OCI-LY1 (cell line): ENCODE measurements at regions not wholly inside any gene's neighbourhood (a gene's known extent, or its start where the extent isn't known, plus 50 kb on each side); places are given as distances from the start of the nearest gene placed in this dataset.

ENCODE experiments used
- H2AFZ ChIP-seq: fragments of 200-600 bp; sonication (generic), shearing (Covaris generic); 2 replicates; pipeline ENCODE4 v1.6.0; 2014; ENCODE audit warnings: antibody characterized with exemption, mild to moderate bottlenecking, low read length
- H3F3A ChIP-seq: fragments of 200-600 bp; sonication (generic), shearing (Covaris generic); 2 replicates; pipeline ENCODE4 v1.6.0; 2014; ENCODE audit warnings: mild to moderate bottlenecking, antibody characterized with exemption, low read length, moderate library complexity; ENCODE audit not compliant: insufficient read depth
- H3K27ac ChIP-seq: fragments of 200-600 bp; sonication (generic); 2 replicates; pipeline ENCODE4 v1.5.1; 2014; ENCODE audit warnings: low read length, mixed run types, mild to moderate bottlenecking, low read depth; ENCODE audit not compliant: poor library complexity, severe bottlenecking
- H3K27me3 ChIP-seq: fragments of 200-600 bp; sonication (generic); 2 replicates; pipeline ENCODE4 v1.6.0; 2014; ENCODE audit warnings: antibody characterized with exemption, mild to moderate bottlenecking, low read length, moderate library complexity; ENCODE audit not compliant: insufficient read depth
- H3K36me3 ChIP-seq: fragments of 200-600 bp; sonication (generic); 2 replicates; pipeline ENCODE4 v1.6.1; 2014; ENCODE audit warnings: mild to moderate bottlenecking, antibody characterized with exemption, low read length, moderate library complexity, mixed read lengths; ENCODE audit not compliant: insufficient read depth
- H3K4me1 ChIP-seq: fragments of 200-600 bp; sonication (generic); 2 replicates; pipeline ENCODE4 v1.5.1; 2014; ENCODE audit warnings: mild to moderate bottlenecking, low read length, moderate library complexity; ENCODE audit not compliant: insufficient read depth, severe bottlenecking
- H3K4me2 ChIP-seq: fragments of 200-600 bp; sonication (generic), shearing (Covaris generic); 2 replicates; pipeline ENCODE4 v1.6.1; 2014; ENCODE audit warnings: low read length
- H3K4me3 ChIP-seq: fragments of 200-600 bp; sonication (generic); 2 replicates; pipeline ENCODE4 v1.5.1; 2014; ENCODE audit warnings: low read length, low read depth, mild to moderate bottlenecking, mixed read lengths; ENCODE audit not compliant: poor library complexity, severe bottlenecking
- H3K79me2 ChIP-seq: fragments of 200-600 bp; shearing (Covaris generic); 2 replicates; pipeline ENCODE4 v1.6.1; 2016; ENCODE audit warnings: mixed run types, low read length, mixed read lengths; ENCODE audit not compliant: insufficient read depth
- H3K9ac ChIP-seq: fragments of 200-600 bp; sonication (generic), shearing (Covaris generic); 2 replicates; pipeline ENCODE4 v1.6.1; 2014; ENCODE audit warnings: mild to moderate bottlenecking, low read length, mixed read lengths
- H3K9me2 ChIP-seq: fragments of 200-600 bp; sonication (generic), shearing (Covaris generic); 2 replicates; pipeline ENCODE4 v1.6.1; 2014; ENCODE audit warnings: low read depth, mild to moderate bottlenecking, low read length, mixed read lengths
- H3K9me3 ChIP-seq: fragments of 200-600 bp; shearing (Covaris generic); 2 replicates; pipeline ENCODE4 v1.6.1; 2014; ENCODE audit warnings: low read length, mixed read lengths
- H4K20me1 ChIP-seq: fragments of 200-600 bp; sonication (generic), shearing (Covaris generic); 2 replicates; pipeline ENCODE4 v1.6.0; 2016; ENCODE audit warnings: mild to moderate bottlenecking, low read length; ENCODE audit not compliant: insufficient read depth
- CTCF ChIP-seq: fragments of 200-600 bp; sonication (generic), shearing (Covaris generic); IDR thresholded peaks from 2 replicates; pipeline ENCODE4 v1.5.1; 2017; ENCODE audit warnings: mild to moderate bottlenecking, antibody characterized with exemption, low read length, moderate library complexity, mixed read lengths
- EZH2 ChIP-seq: fragments of 200-600 bp; sonication (generic), shearing (Covaris generic); IDR thresholded peaks from 2 replicates; pipeline ENCODE4 v1.8.0; 2017; ENCODE audit warnings: borderline replicate concordance, mixed run types, mild to moderate bottlenecking, antibody characterized with exemption, low read length, moderate library complexity, mixed read lengths

GRCh38 chr6:137981758-137982157 lies 114.7 kb downstream of the TNFAIP3 start:
- no peak overlapping the region for H2AFZ ChIP-seq

GRCh38 chr6:137982418-137983189 lies 115.5 kb downstream of the TNFAIP3 start:
- Histone ChIP-seq H3K4me3 (no peak overlapping the region), H3K9me2 (no peaks in the 10 kb centered on the region), H3K27ac (no peak overlapping the region), H3K79me2 (no peaks in the 10 kb centered on the region), H3K27me3 (no peaks in the 10 kb centered on the region), H3K9ac (no peak overlapping the region), H3K4me2 (no peak overlapping the region), H3K9me3 (no peaks in the 10 kb centered on the region), H3K4me1 (no peaks in the 10 kb centered on the region), H2AFZ (no peak overlapping the region), H3K36me3 (no peaks in the 10 kb centered on the region), H4K20me1 (no peaks in the 10 kb centered on the region), H3F3A (no peaks in the 10 kb centered on the region)
- TF ChIP-seq EZH2 = no peak
- no peak for TF ChIP-seq CTCF

More at GRCh38 chr6:137981758-137982157, 114.7 kb downstream of the TNFAIP3 start:
- Histone ChIP-seq H3K79me2 (no peaks in the 10 kb centered on the region), H3K27me3 (no peaks in the 10 kb centered on the region), H3K9ac (no peak overlapping the region), H3K9me2 (no peaks in the 10 kb centered on the region), H3K9me3 (no peaks in the 10 kb centered on the region), H3K27ac (no peak overlapping the region), H3K4me2 (no peak overlapping the region), H3K4me3 (no peak overlapping the region), H4K20me1 (no peaks in the 10 kb centered on the region), H3F3A (no peaks in the 10 kb centered on the region), H3K4me1 (no peaks in the 10 kb centered on the region), H3K36me3 (no peaks in the 10 kb centered on the region)
- no peak for TF ChIP-seq CTCF
- TF ChIP-seq EZH2 = no peak

- Histone ChIP-seq H3K4me3 (no peak overlapping the region), H3K9me2 (no peaks in the 10 kb centered on the region), H3K9ac (no peak overlapping the region), H4K20me1 (no peaks in the 10 kb centered on the region), H3F3A (no peaks in the 10 kb centered on the region), H2AFZ (no peak overlapping the region), H3K27me3 (no peaks in the 10 kb centered on the region), H3K4me1 (no peaks in the 10 kb centered on the region), H3K27ac (no peak overlapping the region), H3K36me3 (no peaks in the 10 kb centered on the region), H3K4me2 (no peak overlapping the region), H3K79me2 (no peaks in the 10 kb centered on the region), H3K9me3 (no peaks in the 10 kb centered on the region)
- TF ChIP-seq EZH2 = no peak
- TF ChIP-seq CTCF = no peak
Observed at GRCh38 chr6:137983269-137983668, 116.2 kb downstream of the TNFAIP3 start.
